ENCODE measurements at regions not wholly inside any gene's neighbourhood (a gene's known extent, or its start where the extent isn't known, plus 50 kb on each side); places are given as distances from the start of the nearest gene placed in this dataset.

GRCh38 chr6:74937936-74938335 is 267.9 kb downstream of the COL12A1 start:
- DNase-seq (no peak), ATAC-seq (ENCODE audit: insufficient read depth, low read depth) (no peak)
- Histone ChIP-seq H3K79me2 (ENCODE audit: insufficient read depth, low read length) (no peaks in the 10 kb centered on the region), H3K4me2 (ENCODE audit: insufficient read depth, low read length) (no peak overlapping the region), H3K36me3 (ENCODE audit: insufficient read depth, low read length) (no peaks in the 10 kb centered on the region), H4K20me1 (ENCODE audit: insufficient read depth, low read length) (no peaks in the 10 kb centered on the region), H3K27me3 (ENCODE audit: insufficient read depth, low read length, poor library complexity) (no peaks in the 10 kb centered on the region), H2AFZ (ENCODE audit: low read depth, low read length) (no peak overlapping the region), H3K9me3 (ENCODE audit: insufficient read depth, low read length, severe bottlenecking) (no peaks in the 10 kb centered on the region), H3K9ac (ENCODE audit: low read depth, low read length) (no peak overlapping the region), H3K27ac (ENCODE audit: low read length) (no peak overlapping the region), H3K4me1 (ENCODE audit: insufficient read depth, low read length) (no peaks in the 10 kb centered on the region), H3K4me3 (ENCODE audit: low read depth in 1 of 2, low read length in 2 of 2) (no peak overlapping the region)
- no peak for TF ChIP-seq EZH2 (IDR thresholded peaks at IDR 0.05; ENCODE audit: borderline replicate concordance, low read depth, low read length, severe bottlenecking)
- TF ChIP-seq CTCF (IDR thresholded peaks at IDR 0.05; ENCODE audit: borderline replicate concordance, extremely low read depth, low read length, poor library complexity, severe bottlenecking): no peak

GRCh38 chr6:74936886-74937285 is 269.0 kb downstream of the COL12A1 start:
- DNase-seq (no peak), ATAC-seq (ENCODE audit: insufficient read depth, low read depth) (no peak)
- TF ChIP-seq CTCF (IDR thresholded peaks at IDR 0.05; ENCODE audit: borderline replicate concordance, extremely low read depth, low read length, poor library complexity, severe bottlenecking) (no peak), EZH2 (IDR thresholded peaks at IDR 0.05; ENCODE audit: borderline replicate concordance, low read depth, low read length, severe bottlenecking) (no peak)
- no peak overlapping the region for H3K27ac ChIP-seq (ENCODE audit: low read length)
- no peaks in the 10 kb centered on the region for H3K9me3 ChIP-seq (ENCODE audit: insufficient read depth, low read length, severe bottlenecking)
- H3K4me1 ChIP-seq (ENCODE audit: insufficient read depth, low read length): no peaks in the 10 kb centered on the region
- no peaks in the 10 kb centered on the region for H3K79me2 ChIP-seq (ENCODE audit: insufficient read depth, low read length)
- H3K36me3 ChIP-seq (ENCODE audit: insufficient read depth, low read length): no peaks in the 10 kb centered on the region
- H3K4me2 ChIP-seq (ENCODE audit: insufficient read depth, low read length): no peak overlapping the region
- H4K20me1 ChIP-seq (ENCODE audit: insufficient read depth, low read length): no peaks in the 10 kb centered on the region
- no peak overlapping the region for H2AFZ ChIP-seq (ENCODE audit: low read depth, low read length)
- no peak overlapping the region for H3K4me3 ChIP-seq (ENCODE audit: low read depth in 1 of 2, low read length in 2 of 2)
- no peak overlapping the region for H3K9ac ChIP-seq (ENCODE audit: low read depth, low read length)
- H3K27me3 ChIP-seq (ENCODE audit: insufficient read depth, low read length, poor library complexity): no peaks in the 10 kb centered on the region

- TF ChIP-seq EZH2 (IDR thresholded peaks at IDR 0.05; ENCODE audit: borderline replicate concordance, low read depth, low read length, severe bottlenecking): no peak
These were observed 273.5 kb downstream of the COL12A1 start for GRCh38 chr6:74932232-74932888.

GRCh38 chr6:74931558-74931957 is 274.3 kb downstream of the COL12A1 start:
- Histone ChIP-seq H3K36me3 (ENCODE audit: insufficient read depth, low read length) (no peaks in the 10 kb centered on the region), H3K4me3 (ENCODE audit: low read depth in 1 of 2, low read length in 2 of 2) (no peak overlapping the region), H3K4me2 (ENCODE audit: insufficient read depth, low read length) (no peak overlapping the region), H3K9me3 (ENCODE audit: insufficient read depth, low read length, severe bottlenecking) (no peaks in the 10 kb centered on the region), H3K27ac (ENCODE audit: low read length) (no peak overlapping the region), H2AFZ (ENCODE audit: low read depth, low read length) (no peak overlapping the region), H3K4me1 (ENCODE audit: insufficient read depth, low read length) (no peaks in the 10 kb centered on the region), H3K9ac (ENCODE audit: low read depth, low read length) (no peak overlapping the region), H4K20me1 (ENCODE audit: insufficient read depth, low read length) (no peaks in the 10 kb centered on the region), H3K79me2 (ENCODE audit: insufficient read depth, low read length) (no peaks in the 10 kb centered on the region), H3K27me3 (ENCODE audit: insufficient read depth, low read length, poor library complexity) (no peaks in the 10 kb centered on the region)
- ATAC-seq (ENCODE audit: insufficient read depth, low read depth) (no peak), DNase-seq (no peak)
- TF ChIP-seq CTCF (IDR thresholded peaks at IDR 0.05; ENCODE audit: borderline replicate concordance, extremely low read depth, low read length, poor library complexity, severe bottlenecking): no peak
- no peak for TF ChIP-seq EZH2 (IDR thresholded peaks at IDR 0.05; ENCODE audit: borderline replicate concordance, low read depth, low read length, severe bottlenecking)

More at GRCh38 chr6:74932232-74932888, 273.5 kb downstream of the COL12A1 start:
- no peaks in the 10 kb centered on the region for H3K36me3 ChIP-seq (ENCODE audit: insufficient read depth, low read length)
- DNase-seq: no peak
- no peaks in the 10 kb centered on the region for H3K79me2 ChIP-seq (ENCODE audit: insufficient read depth, low read length)
- no peak for ATAC-seq (ENCODE audit: insufficient read depth, low read depth)
- no peaks in the 10 kb centered on the region for H3K27me3 ChIP-seq (ENCODE audit: insufficient read depth, low read length, poor library complexity)
- H3K9ac ChIP-seq (ENCODE audit: low read depth, low read length): no peak overlapping the region
- no peak overlapping the region for H3K4me2 ChIP-seq (ENCODE audit: insufficient read depth, low read length)
- H2AFZ ChIP-seq (ENCODE audit: low read depth, low read length): no peak overlapping the region
- H3K27ac ChIP-seq (ENCODE audit: low read length): no peak overlapping the region
- no peaks in the 10 kb centered on the region for H3K4me1 ChIP-seq (ENCODE audit: insufficient read depth, low read length)
- H4K20me1 ChIP-seq (ENCODE audit: insufficient read depth, low read length): no peaks in the 10 kb centered on the region
- no peaks in the 10 kb centered on the region for H3K9me3 ChIP-seq (ENCODE audit: insufficient read depth, low read length, severe bottlenecking)
- no peak overlapping the region for H3K4me3 ChIP-seq (ENCODE audit: low read depth in 1 of 2, low read length in 2 of 2)
